NCI-H146 treated with DMSO at 0.1 percent for 48 hours (cell line): ENCODE measurements at regions not wholly inside any gene's neighbourhood (a gene's known extent, or its start where the extent isn't known, plus 50 kb on each side); places are given as distances from the start of the nearest gene placed in this dataset.
"Not testable (repeated sequence)": the region's sequence is repeated elsewhere in the genome, so short reads cannot be mapped to it uniquely, and the experiment has no call there.

Experiments used
- DNase-seq: peaks from one replicate; lab custom pipeline; 2025; ENCODE audit not compliant: unreplicated experiment; lab: John Stamatoyannopoulos, UW

- no peak for DNase-seq
These were observed 164.8 kb downstream of the PPIAL4G start for GRCh38 chr1:148318123-148318903.

GRCh38 chr1:148317288-148317985, 165.4 kb upstream of the NBPF11 start:
- DNase-seq, result no peak

DNA sequence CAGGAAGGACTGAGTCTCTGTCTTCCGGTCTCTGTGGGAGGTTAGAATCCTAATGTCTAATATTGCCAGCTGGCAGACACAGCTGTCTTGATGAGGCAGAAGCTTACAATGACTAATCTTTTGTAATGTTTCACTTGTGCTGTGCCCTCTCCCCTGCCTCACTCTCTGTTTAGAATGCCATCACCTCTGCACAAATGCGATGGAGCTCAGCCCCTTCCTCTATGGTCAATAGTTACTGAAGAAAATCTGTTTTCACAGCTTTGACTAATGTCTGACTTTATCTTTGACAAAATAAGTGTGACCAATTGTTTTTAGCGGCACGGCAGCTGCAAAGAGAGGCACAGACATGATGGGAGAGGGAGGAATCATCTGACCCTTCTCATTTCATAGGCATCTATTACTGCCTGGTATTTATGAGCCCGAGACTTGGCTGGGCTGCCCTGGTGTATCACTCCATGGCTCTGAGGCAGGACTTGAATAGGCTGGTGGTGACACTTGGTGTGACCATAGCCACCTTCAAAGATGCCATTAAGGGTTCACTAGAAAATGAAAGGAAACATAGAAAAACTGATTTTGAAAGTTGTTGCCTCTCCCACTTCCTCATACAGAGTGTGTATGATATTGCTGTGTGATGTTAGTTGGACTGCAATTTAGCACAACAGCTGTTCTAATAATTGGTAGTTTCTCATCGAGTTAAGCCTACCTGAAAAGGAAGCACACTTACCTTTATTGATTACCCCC, 163.2 kb upstream of the NBPF11 start:
- no peak for DNase-seq

GRCh38 chr1:148310807-148311206, 158.7 kb upstream of the NBPF11 start:
- no peak for DNase-seq

- no peak for DNase-seq
These were observed 157.9 kb upstream of the NBPF11 start for GRCh38 chr1:148309940-148310500.

DNA sequence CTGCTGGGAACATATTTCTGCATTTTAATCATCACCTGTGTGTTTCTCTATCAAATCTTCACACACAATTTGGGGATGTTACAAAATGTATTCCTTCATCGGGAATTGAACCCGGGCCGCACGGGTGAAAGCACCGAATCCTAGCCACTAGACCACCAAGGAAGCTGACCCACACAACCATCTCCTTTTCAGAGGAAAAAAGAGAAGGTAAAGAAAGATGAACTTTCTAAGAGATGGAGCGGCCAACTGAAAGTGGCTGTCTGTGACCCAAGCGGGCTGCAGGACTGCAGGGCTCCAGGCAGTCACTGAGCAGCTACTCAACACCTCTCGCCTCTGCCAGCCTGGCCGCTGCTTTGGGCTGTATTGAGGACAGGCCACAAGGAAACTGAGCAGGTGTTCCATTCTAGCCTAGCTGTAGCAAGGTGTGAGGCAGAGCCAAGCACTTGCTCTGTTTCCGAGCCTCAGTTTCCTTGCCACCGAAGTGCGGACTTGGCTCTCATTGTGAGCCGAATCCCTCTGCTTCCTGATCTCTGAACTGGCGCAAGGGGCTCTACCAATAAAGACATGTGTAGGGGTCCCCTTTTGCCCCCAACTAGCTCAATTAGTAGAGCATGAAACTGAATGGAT, 156.9 kb upstream of the NBPF11 start:
- DNase-seq, result no peak

GRCh38 chr1:148307583-148308185, 155.6 kb upstream of the NBPF11 start:
- DNase-seq, result no peak

GRCh38 chr1:148304935-148305334, 152.9 kb upstream of the NBPF11 start:
- not testable (repeated sequence) for DNase-seq

- not testable (repeated sequence) for DNase-seq
These were observed 150.7 kb upstream of the NBPF11 start for GRCh38 chr1:148302586-148303364.

- not testable (repeated sequence) for DNase-seq
These were observed 145.8 kb upstream of the NBPF11 start for GRCh38 chr1:148297852-148298251.

DNA sequence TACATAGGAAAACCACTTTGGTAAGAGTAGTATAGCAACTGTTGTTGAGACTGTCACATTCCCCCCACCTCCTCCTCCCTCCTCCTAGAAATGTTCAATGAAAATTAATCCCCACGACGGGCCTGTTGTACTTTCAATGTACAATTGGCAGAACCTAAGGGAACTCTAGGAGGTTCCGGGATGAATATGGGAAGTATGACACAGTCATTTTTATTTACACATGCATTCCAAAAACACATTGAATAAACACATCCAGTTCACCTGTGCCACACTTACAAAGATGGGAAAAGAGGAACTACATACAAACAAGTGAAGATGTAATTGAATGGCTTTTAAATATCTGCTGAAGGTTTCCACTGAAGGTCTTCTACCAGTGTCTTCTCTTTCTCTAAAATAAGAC, 144.4 kb upstream of the NBPF11 start:
- no peak for DNase-seq

DNA sequence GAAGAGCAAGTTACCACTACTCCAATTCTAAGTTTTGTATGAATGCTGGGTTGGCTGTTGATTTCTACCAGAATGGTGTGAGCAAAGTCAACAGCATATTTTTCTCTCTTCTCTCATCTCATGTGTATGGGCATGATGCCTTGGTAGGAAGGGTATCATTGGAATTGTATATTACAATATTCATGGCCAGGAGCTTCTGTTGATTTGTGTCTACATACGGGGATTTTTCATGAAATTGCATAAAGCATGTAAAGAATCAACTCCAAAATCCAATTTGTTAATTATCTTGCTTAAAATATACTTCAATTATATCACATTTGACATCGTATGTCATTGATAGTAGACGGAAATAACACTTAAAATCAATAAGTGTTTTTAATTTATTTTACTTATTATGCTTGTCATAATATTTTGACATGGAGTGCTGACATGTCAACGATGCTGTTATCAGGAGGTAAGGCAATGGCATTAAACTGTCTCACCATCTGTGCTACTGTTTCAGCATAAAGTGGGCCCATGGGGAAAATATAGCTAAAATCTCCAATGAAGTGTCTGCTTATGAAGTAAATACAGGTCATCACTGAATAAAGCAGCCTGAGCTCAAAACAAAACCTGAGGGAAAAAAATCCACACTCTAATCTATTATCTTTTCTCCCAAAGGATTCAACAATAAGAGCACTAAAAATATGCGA, 142.2 kb upstream of the NBPF11 start:
- no peak for DNase-seq

- no peak for DNase-seq
These were observed 141.6 kb upstream of the NBPF11 start for GRCh38 chr1:148293651-148294050.

- DNase-seq, result no peak
These were observed 140.8 kb upstream of the NBPF11 start for GRCh38 chr1:148292915-148293314.

GRCh38 chr1:148290881-148291280, 138.8 kb upstream of the NBPF11 start:
- no peak for DNase-seq

- no peak for DNase-seq
These were observed 137.6 kb upstream of the NBPF11 start for GRCh38 chr1:148289647-148290046.

DNA sequence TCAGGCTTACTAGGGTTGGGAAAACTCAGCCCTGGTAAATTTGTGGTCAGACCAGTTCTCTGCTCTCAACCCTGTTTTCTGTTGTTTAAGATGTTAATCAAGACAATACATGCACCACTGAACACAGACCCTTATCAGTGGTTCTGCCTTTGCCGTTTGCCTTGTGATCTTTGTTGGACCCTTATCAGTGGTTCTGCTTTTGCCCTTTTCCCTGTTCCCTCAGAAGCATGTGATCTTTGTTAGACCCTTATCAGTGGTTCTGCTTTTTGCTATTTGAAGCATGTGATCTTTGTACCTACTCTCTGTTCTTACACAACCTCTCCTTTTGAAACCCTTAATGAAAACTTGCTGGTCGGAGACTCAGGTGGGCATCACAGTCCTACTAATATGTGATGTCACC, 133.9 kb upstream of the NBPF11 start:
- DNase-seq, result not testable (repeated sequence)

DNA sequence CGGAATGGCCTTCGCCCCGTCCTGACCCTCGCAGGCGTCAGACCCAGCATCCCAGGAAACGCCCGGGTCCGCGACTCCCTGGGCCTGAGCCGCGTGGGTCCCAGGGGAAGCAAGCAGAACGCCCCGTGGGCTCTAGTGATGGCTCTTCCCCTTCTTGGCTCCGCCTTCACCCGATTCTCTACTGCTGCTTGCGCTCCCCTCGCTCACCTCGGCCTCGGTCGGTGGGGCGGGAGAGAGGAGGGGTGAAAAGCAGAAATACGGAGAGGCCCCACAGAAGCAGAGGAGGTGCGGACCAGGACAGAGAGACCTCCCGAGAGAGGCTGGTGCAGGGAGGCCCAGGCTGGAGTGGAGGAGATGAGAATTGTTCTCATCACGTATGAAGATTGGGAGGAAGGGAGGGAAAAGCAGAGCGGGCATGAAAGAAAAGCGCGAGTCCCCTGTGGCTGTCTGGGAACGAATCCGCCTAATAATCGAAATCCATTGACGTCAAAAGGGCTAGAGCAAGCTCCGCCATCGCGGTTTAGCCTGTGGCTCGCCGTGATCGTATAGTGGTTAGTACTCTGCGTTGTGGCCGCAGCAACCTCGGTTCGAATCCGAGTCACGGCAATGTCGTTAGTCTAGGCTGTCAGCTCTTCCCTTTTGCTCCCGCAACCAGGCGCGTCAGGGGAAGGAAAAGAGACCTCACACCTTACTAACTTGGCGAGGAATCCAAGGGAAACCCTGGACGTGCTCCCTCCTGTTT, 128.9 kb upstream of the NBPF11 start:
- DNase-seq, result not testable (repeated sequence)
